GM12878 (cell line): ENCODE measurements at regions not wholly inside any gene's neighbourhood (a gene's known extent, or its start where the extent isn't known, plus 50 kb on each side); places are given as distances from the start of the nearest gene placed in this dataset.

Source experiments
- BRCA1 ChIP-seq: IDR thresholded peaks from 2 replicates; pipeline ENCODE4 v1.6.1; 2011; ENCODE audit warnings: low read depth, low read length, improper control_type of control experiment
- CREB1 ChIP-seq: IDR thresholded peaks from 2 replicates; pipeline ENCODE4 v1.6.1; 2012; ENCODE audit warnings: low read depth, mild to moderate bottlenecking, inconsistent platforms
- FOS ChIP-seq: IDR thresholded peaks from 3 replicates; pipeline ENCODE4 v1.6.1; 2011; ENCODE audit warnings: borderline replicate concordance; ENCODE audit not compliant: insufficient read length; ENCODE audit errors: extremely low read depth
- JUND ChIP-seq: IDR thresholded peaks from 2 replicates; pipeline ENCODE4 v1.6.1; 2012; ENCODE audit warnings: low read depth, mild to moderate bottlenecking, low read length, improper control_type of control experiment, moderate library complexity
- MTA3 ChIP-seq: IDR thresholded peaks from 2 replicates; pipeline ENCODE4 v1.6.1; 2012; ENCODE audit warnings: low read length, inconsistent platforms, borderline replicate concordance
- NBN ChIP-seq: fragments of 450-650 bp; IDR thresholded peaks from 2 replicates; pipeline ENCODE4 v1.6.1; 2016
- NFYB ChIP-seq: IDR thresholded peaks from 2 replicates; pipeline ENCODE4 v1.6.1; 2011; ENCODE audit warnings: low read depth, mild to moderate bottlenecking, low read length, improper control_type of control experiment, moderate library complexity; ENCODE audit not compliant: insufficient read depth
- PML ChIP-seq: IDR thresholded peaks from 2 replicates; pipeline ENCODE4 v1.6.1; 2012; ENCODE audit warnings: low read length, inconsistent platforms
- POLR2A ChIP-seq: IDR thresholded peaks from 2 replicates; pipeline ENCODE4 v1.6.1; 2011; ENCODE audit warnings: low read depth, mild to moderate bottlenecking, low read length
- RELA ChIP-seq: fragments of 450-650 bp; IDR thresholded peaks from 2 replicates; pipeline ENCODE4 v1.8.0; 2014; ENCODE audit warnings: borderline replicate concordance; ENCODE audit not compliant: partially characterized antibody
- ZSCAN29 ChIP-seq: fragments of 450-650 bp; IDR thresholded peaks from 2 replicates; pipeline ENCODE4 v1.6.1; 2017; ENCODE audit warnings: mild to moderate bottlenecking, moderate library complexity
- TF ChIP-seq, protein P1 (sequence below): IDR thresholded peaks from 2 replicates; pipeline ENCODE4 v1.6.1; 2012; ENCODE audit warnings: low read depth, low read length, improper control_type of control experiment
- TF ChIP-seq, protein P2 (sequence below): fragments of 450-650 bp; IDR thresholded peaks from 2 replicates; pipeline ENCODE4 v1.6.1; 2017; ENCODE audit warnings: low read depth, mild to moderate bottlenecking, moderate library complexity
- TF ChIP-seq, protein P3 (sequence below): fragments of 450-650 bp; IDR thresholded peaks from 2 replicates; pipeline ENCODE4 v1.6.1; 2017; ENCODE audit warnings: mild to moderate bottlenecking

- TF ChIP-seq FOS, result no peak
- TF ChIP-seq, protein P1, sequence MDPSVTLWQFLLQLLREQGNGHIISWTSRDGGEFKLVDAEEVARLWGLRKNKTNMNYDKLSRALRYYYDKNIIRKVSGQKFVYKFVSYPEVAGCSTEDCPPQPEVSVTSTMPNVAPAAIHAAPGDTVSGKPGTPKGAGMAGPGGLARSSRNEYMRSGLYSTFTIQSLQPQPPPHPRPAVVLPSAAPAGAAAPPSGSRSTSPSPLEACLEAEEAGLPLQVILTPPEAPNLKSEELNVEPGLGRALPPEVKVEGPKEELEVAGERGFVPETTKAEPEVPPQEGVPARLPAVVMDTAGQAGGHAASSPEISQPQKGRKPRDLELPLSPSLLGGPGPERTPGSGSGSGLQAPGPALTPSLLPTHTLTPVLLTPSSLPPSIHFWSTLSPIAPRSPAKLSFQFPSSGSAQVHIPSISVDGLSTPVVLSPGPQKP, result no peak
- TF ChIP-seq NFYB, result no peak
- TF ChIP-seq, protein P2, sequence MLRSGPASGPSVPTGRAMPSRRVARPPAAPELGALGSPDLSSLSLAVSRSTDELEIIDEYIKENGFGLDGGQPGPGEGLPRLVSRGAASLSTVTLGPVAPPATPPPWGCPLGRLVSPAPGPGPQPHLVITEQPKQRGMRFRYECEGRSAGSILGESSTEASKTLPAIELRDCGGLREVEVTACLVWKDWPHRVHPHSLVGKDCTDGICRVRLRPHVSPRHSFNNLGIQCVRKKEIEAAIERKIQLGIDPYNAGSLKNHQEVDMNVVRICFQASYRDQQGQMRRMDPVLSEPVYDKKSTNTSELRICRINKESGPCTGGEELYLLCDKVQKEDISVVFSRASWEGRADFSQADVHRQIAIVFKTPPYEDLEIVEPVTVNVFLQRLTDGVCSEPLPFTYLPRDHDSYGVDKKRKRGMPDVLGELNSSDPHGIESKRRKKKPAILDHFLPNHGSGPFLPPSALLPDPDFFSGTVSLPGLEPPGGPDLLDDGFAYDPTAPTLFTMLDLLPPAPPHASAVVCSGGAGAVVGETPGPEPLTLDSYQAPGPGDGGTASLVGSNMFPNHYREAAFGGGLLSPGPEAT, result peak; percentile 27; the same call in 1 of the 2 replicates
- TF ChIP-seq, protein P3, sequence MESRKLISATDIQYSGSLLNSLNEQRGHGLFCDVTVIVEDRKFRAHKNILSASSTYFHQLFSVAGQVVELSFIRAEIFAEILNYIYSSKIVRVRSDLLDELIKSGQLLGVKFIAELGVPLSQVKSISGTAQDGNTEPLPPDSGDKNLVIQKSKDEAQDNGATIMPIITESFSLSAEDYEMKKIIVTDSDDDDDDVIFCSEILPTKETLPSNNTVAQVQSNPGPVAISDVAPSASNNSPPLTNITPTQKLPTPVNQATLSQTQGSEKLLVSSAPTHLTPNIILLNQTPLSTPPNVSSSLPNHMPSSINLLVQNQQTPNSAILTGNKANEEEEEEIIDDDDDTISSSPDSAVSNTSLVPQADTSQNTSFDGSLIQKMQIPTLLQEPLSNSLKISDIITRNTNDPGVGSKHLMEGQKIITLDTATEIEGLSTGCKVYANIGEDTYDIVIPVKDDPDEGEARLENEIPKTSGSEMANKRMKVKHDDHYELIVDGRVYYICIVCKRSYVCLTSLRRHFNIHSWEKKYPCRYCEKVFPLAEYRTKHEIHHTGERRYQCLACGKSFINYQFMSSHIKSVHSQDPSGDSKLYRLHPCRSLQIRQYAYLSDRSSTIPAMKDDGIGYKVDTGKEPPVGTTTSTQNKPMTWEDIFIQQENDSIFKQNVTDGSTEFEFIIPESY, result no peak
- peak; percentile 55; the same call in 1 of the 2 replicates for TF ChIP-seq NBN
- no peak for TF ChIP-seq MTA3
- no peak for TF ChIP-seq RELA
- TF ChIP-seq CREB1, result no peak
- TF ChIP-seq JUND, result no peak
- no peak for TF ChIP-seq ZSCAN29
- no peak for TF ChIP-seq BRCA1
- no peak for TF ChIP-seq PML
- no peak for TF ChIP-seq POLR2A
Observed at GRCh38 chr11:115930886-115931547, 426.8 kb upstream of the CADM1 start (continued).
